ENCODE measurements at regions not wholly inside any gene's neighbourhood (a gene's known extent, or its start where the extent isn't known, plus 50 kb on each side); places are given as distances from the start of the nearest gene placed in this dataset.

DNA sequence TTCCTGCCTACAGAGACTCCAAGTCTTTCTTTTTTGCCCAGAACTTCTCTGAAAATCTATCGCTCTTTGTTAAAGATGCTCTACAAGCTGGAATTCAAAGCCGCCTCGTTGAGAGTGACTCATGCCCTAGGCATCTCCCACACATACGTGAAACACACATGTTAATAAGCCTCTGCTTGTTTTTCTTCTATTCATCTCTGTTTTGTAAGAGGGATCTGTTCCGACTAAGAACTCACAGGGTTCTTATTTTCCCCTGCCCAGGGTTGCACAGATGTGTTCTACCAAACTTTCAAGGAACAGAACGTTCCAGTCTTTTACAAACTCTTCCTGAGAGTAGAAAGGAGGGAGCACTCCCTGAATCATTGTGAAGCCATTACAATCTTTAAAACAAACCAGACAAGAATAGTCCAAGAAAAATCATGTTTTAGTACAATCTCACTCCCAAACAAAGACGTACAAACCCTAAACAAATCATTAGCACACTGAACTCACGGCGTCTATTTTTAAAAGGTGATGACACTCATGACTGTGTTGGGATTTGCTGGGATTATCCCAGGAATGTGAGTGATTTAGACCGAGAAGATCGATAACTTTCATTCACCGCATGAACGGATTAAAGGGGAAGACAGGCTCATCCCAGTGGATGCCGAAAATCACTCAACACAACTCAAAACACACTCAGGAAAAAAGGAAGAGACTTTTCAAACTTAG lies 55.3 kb upstream of the INPP5A start:
- no peak overlapping the region for H3K4me3 Mint-ChIP-seq (ENCODE audit: low read depth, unreplicated experiment)
- no TSS peak for BruUV-seq (replicated peaks)
- no peak overlapping the region for H3K27ac Mint-ChIP-seq (ENCODE audit: unreplicated experiment)
- DNase-seq: peak; percentile 33
- no peaks in the 10 kb centered on the region for H3K9me3 Mint-ChIP-seq (ENCODE audit: low read depth, unreplicated experiment)
- peaks cover 19% of the 10 kb centered on the region for H3K4me1 Mint-ChIP-seq (ENCODE audit: low read depth, unreplicated experiment)
- CTCF ChIA-PET: no interaction called here
- peaks cover 43% of the 10 kb centered on the region for H3K27me3 Mint-ChIP-seq (ENCODE audit: unreplicated experiment)
- no peaks in the 10 kb centered on the region for H3K36me3 Mint-ChIP-seq (ENCODE audit: insufficient read depth, unreplicated experiment)
- TF ChIP-seq, protein P1, sequence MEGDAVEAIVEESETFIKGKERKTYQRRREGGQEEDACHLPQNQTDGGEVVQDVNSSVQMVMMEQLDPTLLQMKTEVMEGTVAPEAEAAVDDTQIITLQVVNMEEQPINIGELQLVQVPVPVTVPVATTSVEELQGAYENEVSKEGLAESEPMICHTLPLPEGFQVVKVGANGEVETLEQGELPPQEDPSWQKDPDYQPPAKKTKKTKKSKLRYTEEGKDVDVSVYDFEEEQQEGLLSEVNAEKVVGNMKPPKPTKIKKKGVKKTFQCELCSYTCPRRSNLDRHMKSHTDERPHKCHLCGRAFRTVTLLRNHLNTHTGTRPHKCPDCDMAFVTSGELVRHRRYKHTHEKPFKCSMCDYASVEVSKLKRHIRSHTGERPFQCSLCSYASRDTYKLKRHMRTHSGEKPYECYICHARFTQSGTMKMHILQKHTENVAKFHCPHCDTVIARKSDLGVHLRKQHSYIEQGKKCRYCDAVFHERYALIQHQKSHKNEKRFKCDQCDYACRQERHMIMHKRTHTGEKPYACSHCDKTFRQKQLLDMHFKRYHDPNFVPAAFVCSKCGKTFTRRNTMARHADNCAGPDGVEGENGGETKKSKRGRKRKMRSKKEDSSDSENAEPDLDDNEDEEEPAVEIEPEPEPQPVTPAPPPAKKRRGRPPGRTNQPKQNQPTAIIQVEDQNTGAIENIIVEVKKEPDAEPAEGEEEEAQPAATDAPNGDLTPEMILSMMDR (IDR thresholded peaks at IDR 0.05; ENCODE audit: unreplicated experiment): no peak
- intact Hi-C loops (cut with micrococcal nuclease; ENCODE audit: unreplicated experiment): no loop called here

DNA sequence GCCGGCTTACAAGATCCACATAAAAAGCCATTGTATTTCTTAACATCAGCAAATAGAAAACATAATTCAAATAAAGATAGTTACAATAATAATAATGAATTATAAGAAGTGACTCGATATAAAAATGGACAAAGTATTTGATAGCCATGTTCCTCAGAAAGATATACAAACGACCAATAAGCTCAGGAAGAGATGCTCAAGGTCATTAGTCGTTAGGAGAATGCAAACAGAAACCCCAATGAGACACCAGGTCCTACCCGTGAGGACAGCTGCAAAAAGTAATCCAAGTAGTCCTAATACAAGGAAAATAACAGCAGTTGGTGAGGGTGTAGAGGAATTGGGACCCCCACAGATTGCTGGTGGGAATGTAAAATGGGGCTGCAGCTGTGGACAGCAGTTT lies 54.2 kb upstream of the INPP5A start:
- H3K4me3 Mint-ChIP-seq (ENCODE audit: low read depth, unreplicated experiment): no peak overlapping the region
- no peak for DNase-seq
- H3K27me3 Mint-ChIP-seq (ENCODE audit: unreplicated experiment): peaks cover 39% of the 10 kb centered on the region
- no peak overlapping the region for H3K27ac Mint-ChIP-seq (ENCODE audit: unreplicated experiment)
- peaks cover 19% of the 10 kb centered on the region for H3K4me1 Mint-ChIP-seq (ENCODE audit: low read depth, unreplicated experiment)
- intact Hi-C loops (cut with micrococcal nuclease; ENCODE audit: unreplicated experiment): no loop called here
- BruUV-seq (replicated peaks): no TSS peak
- H3K36me3 Mint-ChIP-seq (ENCODE audit: insufficient read depth, unreplicated experiment): no peaks in the 10 kb centered on the region
- CTCF ChIA-PET: no interaction called here
- TF ChIP-seq, protein P1 (IDR thresholded peaks at IDR 0.05; ENCODE audit: unreplicated experiment): no peak
- no peaks in the 10 kb centered on the region for H3K9me3 Mint-ChIP-seq (ENCODE audit: low read depth, unreplicated experiment)

DNA sequence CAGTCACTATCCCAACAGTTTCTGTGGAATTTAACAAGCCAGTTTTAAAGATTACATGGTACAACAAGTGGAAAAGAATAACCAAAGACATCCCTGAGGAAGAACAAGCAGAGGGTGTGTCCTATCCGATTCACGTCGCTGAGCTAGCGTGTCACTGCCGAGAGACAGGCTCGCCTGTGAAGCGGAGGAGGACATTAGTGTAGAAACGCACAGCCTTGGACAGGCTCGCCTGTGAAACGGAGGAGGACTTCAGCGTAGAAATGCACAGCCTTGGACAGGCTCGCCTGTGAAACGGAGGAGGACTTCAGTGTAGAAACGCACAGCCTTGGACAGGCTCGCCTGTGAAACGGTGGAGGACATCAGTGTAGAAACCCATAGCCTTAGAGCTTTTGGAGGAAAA lies 52.7 kb upstream of the INPP5A start:
- Mint-ChIP-seq H3K36me3 (ENCODE audit: insufficient read depth, unreplicated experiment) (no peaks in the 10 kb centered on the region), H3K4me1 (ENCODE audit: low read depth, unreplicated experiment) (peaks cover 19% of the 10 kb centered on the region), H3K4me3 (ENCODE audit: low read depth, unreplicated experiment) (no peak overlapping the region), H3K27me3 (ENCODE audit: unreplicated experiment) (peaks cover 33% of the 10 kb centered on the region), H3K27ac (ENCODE audit: unreplicated experiment) (no peak overlapping the region), H3K9me3 (ENCODE audit: low read depth, unreplicated experiment) (no peaks in the 10 kb centered on the region)
- intact Hi-C loops (cut with micrococcal nuclease; ENCODE audit: unreplicated experiment): no loop called here
- no TSS peak for BruUV-seq (replicated peaks)
- CTCF ChIA-PET: no interaction called here
- DNase-seq: no peak
- TF ChIP-seq, protein P1 (IDR thresholded peaks at IDR 0.05; ENCODE audit: unreplicated experiment): no peak

DNA sequence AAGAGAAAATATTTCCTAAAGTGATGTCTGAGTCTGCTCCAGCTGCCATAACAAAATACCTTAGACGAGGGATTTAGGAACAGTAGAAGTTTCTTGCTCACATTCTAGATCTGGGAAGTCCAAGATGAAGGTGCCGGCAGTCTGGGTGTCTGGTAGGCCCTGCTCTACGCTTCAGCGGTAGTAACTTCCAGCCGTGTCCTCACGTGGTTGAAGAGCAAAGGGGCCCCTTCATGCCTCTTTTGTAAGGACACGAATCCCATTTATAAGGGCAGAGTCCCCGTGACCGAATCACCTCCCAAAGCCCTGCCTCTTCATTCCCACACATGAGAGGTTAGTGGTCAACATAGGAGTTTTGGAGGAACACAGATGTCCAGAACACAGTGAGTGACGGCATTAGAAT lies 52.2 kb upstream of the INPP5A start:
- BruUV-seq (replicated peaks): no TSS peak
- no peak overlapping the region for H3K4me3 Mint-ChIP-seq (ENCODE audit: low read depth, unreplicated experiment)
- DNase-seq: no peak
- TF ChIP-seq, protein P1 (IDR thresholded peaks at IDR 0.05; ENCODE audit: unreplicated experiment): no peak
- CTCF ChIA-PET: no interaction called here
- no peak overlapping the region for H3K27ac Mint-ChIP-seq (ENCODE audit: unreplicated experiment)
- H3K27me3 Mint-ChIP-seq (ENCODE audit: unreplicated experiment): peaks cover 28% of the 10 kb centered on the region
- peaks cover 19% of the 10 kb centered on the region for H3K4me1 Mint-ChIP-seq (ENCODE audit: low read depth, unreplicated experiment)
- H3K9me3 Mint-ChIP-seq (ENCODE audit: low read depth, unreplicated experiment): no peaks in the 10 kb centered on the region
- no peaks in the 10 kb centered on the region for H3K36me3 Mint-ChIP-seq (ENCODE audit: insufficient read depth, unreplicated experiment)
- intact Hi-C loops (cut with micrococcal nuclease; ENCODE audit: unreplicated experiment): no loop called here
